H1 (cell line): ENCODE measurements at regions not wholly inside any gene's neighbourhood (a gene's known extent, or its start where the extent isn't known, plus 50 kb on each side); places are given as distances from the start of the nearest gene placed in this dataset.

Source experiments
- GABPA ChIP-seq: IDR thresholded peaks from 2 replicates; pipeline ENCODE4 v1.6.1; 2011; ENCODE audit warnings: mild to moderate bottlenecking, low read length, moderate library complexity, borderline replicate concordance; ENCODE audit not compliant: insufficient read depth
- NRF1 ChIP-seq: IDR thresholded peaks from 2 replicates; pipeline ENCODE4 v1.6.1; 2011; ENCODE audit warnings: mild to moderate bottlenecking, low read depth, low read length, improper control_type of control experiment

DNA sequence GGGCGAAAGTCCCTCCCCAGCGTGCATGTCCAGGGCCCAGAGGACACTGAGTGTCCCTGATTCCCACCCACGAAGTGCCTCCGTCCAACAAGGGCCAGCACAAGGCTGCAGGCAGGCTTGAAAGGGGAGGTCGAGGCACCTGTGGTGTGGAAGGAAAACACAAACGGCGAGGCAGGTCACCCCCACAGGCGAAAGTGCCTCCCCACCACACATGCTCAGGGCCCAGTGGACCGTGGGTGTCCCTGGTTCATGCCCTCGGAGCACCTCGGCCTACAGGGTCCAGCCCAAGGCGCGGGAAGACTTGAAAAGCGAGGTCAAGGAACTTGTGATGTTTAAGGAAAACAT is 370.4 kb downstream of the ALG10 start (continued):
- no peak for TF ChIP-seq GABPA
- TF ChIP-seq NRF1 = no peak
